Sigmoid colon (tissue), 6 donors: ENCODE measurements at regions not wholly inside any gene's neighbourhood (a gene's known extent, or its start where the extent isn't known, plus 50 kb on each side); places are given as distances from the start of the nearest gene placed in this dataset.
A peak's percentile ranks its signal among the peaks of the same experiment; 100 is the strongest.

Source experiments
- DNase-seq: peaks from one replicate; pipeline ENCODE4 v3.0.0-alpha.2; 2019
- H3K27ac ChIP-seq, 4 donors: fragments of 200-600 bp; sonication (generic); one replicate each; pipeline ENCODE4 v1.5.1; 2016 to 2019; ENCODE audit warnings: mild to moderate bottlenecking in 1 of 4
- H3K27me3 ChIP-seq, 3 donors: fragments of 200-600 bp; sonication (generic); one replicate each; pipeline ENCODE4 v1.5.1; 2019; ENCODE audit warnings: mild to moderate bottlenecking in 1 of 3
- H3K36me3 ChIP-seq, 4 donors: fragments of 200-600 bp; sonication (generic); one replicate each; pipeline ENCODE4 v1.5.1; 2016 to 2019
- H3K4me1 ChIP-seq, 4 donors: fragments of 200-600 bp; sonication (generic); one replicate each; pipeline ENCODE4 v1.5.1; 2017 to 2019
- H3K4me3 ChIP-seq, 4 donors: fragments of 200-600 bp; sonication (generic); one replicate each; pipeline ENCODE4 v1.5.1; 2017 to 2019; ENCODE audit warnings: mild to moderate bottlenecking in 2 of 4, moderate library complexity in 1 of 4
- H3K9me3 ChIP-seq, 4 donors: fragments of 200-600 bp in 3 of 4; sonication (generic) in 3 of 4; one replicate each; pipeline versions ENCODE4 v1.5.1 to v1.6.1; 2013 to 2019
- EP300 ChIP-seq, 4 donors: sonication (generic); formaldehyde crosslinking; IDR thresholded peaks; one replicate each; pipeline ENCODE4 v1.6.1; 2017; ENCODE audit warnings: antibody characterized with exemption in 4 of 4
- POLR2A ChIP-seq, 2 donors: fragments of 450-650 bp; IDR thresholded peaks; one replicate each; pipeline ENCODE4 v1.6.1; 2016; ENCODE audit warnings: antibody characterized with exemption in 2 of 2, mild to moderate bottlenecking in 2 of 2, moderate library complexity in 2 of 2
- POLR2AphosphoS5 ChIP-seq, 4 donors: sonication (generic); formaldehyde crosslinking; IDR thresholded peaks; one replicate each; pipeline ENCODE4 v1.6.1; 2017; ENCODE audit warnings: antibody characterized with exemption in 4 of 4
- WGBS, 2 donors: extraction: QIAGEN DNeasy Blood & Tissue Kit; methylation state at CpG; one replicate each; pipeline ENCODE4 v1.1.7; 2013; 5-methylcytosine and 5-hydroxymethylcytosine counted together
- intact Hi-C: fragments of 100-400 bp; cut with DNase I; formaldehyde crosslinking; loops from one replicate; pipeline ENCODE4 v1.15.1; 2023
- TF ChIP-seq, protein P1 (sequence below), 4 experiments: fragments of 450-650 bp in 3 of 4; fragments of 200-600 bp in 1 of 4; IDR thresholded peaks; one replicate each; pipeline ENCODE4 v1.5.1; 2016 to 2019; ENCODE audit warnings: antibody characterized with exemption in 4 of 4, mild to moderate bottlenecking in 3 of 4, moderate library complexity in 2 of 4
- donor health status: healthy with polysubstance abuse.
- donor health status: healthy.

DNA sequence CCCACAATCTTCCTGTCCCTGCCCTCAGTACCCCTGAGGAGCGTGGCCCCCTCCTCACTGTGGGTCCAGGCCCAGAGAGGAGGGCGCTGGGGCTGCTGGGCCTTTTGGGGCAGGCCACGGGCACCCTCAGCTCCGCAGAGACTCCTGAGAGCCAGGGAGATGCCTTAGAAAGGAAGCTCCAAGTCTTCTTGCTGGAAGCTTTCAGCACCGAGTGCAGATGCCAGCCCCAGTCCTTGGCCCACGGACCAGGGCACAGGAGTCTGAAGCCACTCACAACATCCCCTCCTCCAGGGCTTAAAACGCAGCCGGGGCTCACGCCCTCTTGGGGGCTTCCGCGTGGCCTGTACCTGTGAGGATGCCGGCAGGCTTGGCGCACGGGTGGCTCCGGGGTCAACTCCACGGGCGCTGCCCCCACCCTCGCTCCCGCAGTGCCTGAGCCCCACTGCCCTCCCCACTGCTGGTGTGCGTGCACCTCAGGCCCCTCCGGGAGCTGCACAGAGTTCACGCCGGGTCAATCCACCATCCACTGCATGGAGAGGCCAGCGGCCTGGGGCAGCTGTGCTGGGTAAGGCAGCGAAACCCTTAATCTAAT lies 72.1 kb upstream of the CTDP1 start:
- Histone ChIP-seq H3K4me3 (no peak overlapping the region), H3K4me1 (no peaks in the 10 kb centered on the region), H3K9me3 (no peaks in the 10 kb centered on the region), H3K27ac (no peak overlapping the region), H3K27me3 (no peaks in the 10 kb centered on the region), H3K36me3 (no peaks in the 10 kb centered on the region)
- TF ChIP-seq POLR2A (IDR thresholded peaks at IDR 0.05): no peak
- peak; percentile 43 for DNase-seq
- intact Hi-C loops: no loop called here
- WGBS, 2 donors: 82 to 89% methylated on average over 25 of the region's 25 CpGs

DNA sequence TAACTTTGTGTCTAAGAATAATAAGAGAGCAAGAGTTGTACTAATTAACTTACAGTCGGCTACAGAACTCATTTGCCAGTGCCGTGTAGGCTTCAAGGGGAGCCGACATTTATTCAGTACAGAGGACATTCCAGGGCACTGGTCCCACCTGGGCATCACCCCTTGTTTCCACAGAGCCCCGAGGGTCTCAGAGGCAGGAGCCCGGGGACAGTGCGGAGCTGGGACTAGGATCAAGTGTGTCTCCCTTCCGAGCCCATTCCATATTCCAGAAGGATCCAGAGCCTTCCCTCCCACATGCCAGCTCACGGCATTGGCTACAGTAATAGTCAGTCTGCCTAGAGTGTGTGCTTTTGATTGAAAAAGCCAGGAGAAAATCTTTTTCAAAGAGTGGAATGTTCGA lies 71.5 kb upstream of the CTDP1 start:
- peak; percentile 43 for DNase-seq
- 82 to 93% methylated on average over 9 of the region's 9 CpGs for WGBS, 2 donors
- no peak for TF ChIP-seq POLR2A (IDR thresholded peaks at IDR 0.05)
- no peak for TF ChIP-seq EP300 (IDR thresholded peaks at IDR 0.05)
- TF ChIP-seq, protein P1, sequence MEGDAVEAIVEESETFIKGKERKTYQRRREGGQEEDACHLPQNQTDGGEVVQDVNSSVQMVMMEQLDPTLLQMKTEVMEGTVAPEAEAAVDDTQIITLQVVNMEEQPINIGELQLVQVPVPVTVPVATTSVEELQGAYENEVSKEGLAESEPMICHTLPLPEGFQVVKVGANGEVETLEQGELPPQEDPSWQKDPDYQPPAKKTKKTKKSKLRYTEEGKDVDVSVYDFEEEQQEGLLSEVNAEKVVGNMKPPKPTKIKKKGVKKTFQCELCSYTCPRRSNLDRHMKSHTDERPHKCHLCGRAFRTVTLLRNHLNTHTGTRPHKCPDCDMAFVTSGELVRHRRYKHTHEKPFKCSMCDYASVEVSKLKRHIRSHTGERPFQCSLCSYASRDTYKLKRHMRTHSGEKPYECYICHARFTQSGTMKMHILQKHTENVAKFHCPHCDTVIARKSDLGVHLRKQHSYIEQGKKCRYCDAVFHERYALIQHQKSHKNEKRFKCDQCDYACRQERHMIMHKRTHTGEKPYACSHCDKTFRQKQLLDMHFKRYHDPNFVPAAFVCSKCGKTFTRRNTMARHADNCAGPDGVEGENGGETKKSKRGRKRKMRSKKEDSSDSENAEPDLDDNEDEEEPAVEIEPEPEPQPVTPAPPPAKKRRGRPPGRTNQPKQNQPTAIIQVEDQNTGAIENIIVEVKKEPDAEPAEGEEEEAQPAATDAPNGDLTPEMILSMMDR (IDR thresholded peaks at IDR 0.05): no peak
- no peak for TF ChIP-seq POLR2AphosphoS5 (IDR thresholded peaks at IDR 0.05)
- intact Hi-C loops: no loop called here
- H3K4me1 ChIP-seq: no peaks in the 10 kb centered on the region
- no peak overlapping the region for H3K27ac ChIP-seq
- H3K27me3 ChIP-seq: no peaks in the 10 kb centered on the region
- no peaks in the 10 kb centered on the region for H3K9me3 ChIP-seq
- no peak overlapping the region for H3K4me3 ChIP-seq
- H3K36me3 ChIP-seq: no peaks in the 10 kb centered on the region

DNA sequence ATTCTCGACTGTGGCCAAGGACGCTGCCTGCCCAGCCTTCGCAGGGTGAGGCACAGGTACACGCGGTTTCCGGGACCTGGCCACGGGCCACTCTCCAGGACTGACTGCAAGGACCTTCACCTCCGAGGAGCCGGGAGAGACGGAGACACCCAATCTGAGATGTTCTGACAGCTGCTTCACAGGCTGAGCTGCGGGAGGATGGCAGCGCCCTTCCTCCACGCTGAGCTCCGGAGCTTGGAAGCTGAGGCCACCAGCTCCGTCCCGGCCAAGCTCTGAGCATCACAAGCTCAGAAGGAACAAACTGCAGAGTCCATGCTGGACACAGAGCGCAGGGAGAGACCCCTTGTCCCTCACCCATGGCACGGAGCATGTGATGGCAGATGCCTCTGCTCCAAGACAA lies 71.1 kb upstream of the CTDP1 start:
- Histone ChIP-seq H3K36me3 (no peaks in the 10 kb centered on the region), H3K27me3 (no peaks in the 10 kb centered on the region), H3K9me3 (no peaks in the 10 kb centered on the region), H3K4me1 (no peaks in the 10 kb centered on the region), H3K4me3 (no peak overlapping the region), H3K27ac (no peak overlapping the region)
- peak; percentile 61 for DNase-seq
- no peak for TF ChIP-seq POLR2AphosphoS5 (IDR thresholded peaks at IDR 0.05)
- no peak for TF ChIP-seq EP300 (IDR thresholded peaks at IDR 0.05)
- no peak for TF ChIP-seq POLR2A (IDR thresholded peaks at IDR 0.05)
- TF ChIP-seq, protein P1 (IDR thresholded peaks at IDR 0.05): no peak
- WGBS, 2 donors: 75 to 84% methylated on average over 18 of the region's 18 CpGs
- intact Hi-C loops: no loop called here

DNA sequence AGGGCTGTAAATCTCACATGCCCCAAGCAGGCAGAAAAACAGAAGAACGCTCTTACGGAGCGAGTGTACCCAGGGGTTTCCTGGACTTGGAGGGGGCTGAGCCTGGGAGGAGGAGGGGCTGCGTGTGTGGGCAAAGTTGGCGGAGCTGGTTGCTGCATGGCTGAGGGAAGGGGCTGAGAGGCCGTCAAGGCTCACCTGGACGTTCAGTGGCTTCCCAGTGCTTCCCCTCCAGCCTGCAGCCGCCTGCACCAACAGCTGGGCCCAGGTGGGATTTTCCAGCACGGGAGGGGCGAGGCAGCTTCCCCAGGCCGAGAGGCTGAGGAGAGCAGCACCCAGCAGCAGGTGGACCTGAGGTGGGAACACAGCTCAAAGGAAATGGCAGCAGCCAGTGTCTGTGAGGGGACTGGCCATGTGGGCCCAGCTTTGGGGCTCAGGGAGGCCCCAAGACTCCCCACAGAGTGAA lies 70.6 kb upstream of the CTDP1 start:
- H3K9me3 ChIP-seq: no peaks in the 10 kb centered on the region
- 48 to 55% methylated on average over 11 of the region's 11 CpGs for WGBS, 2 donors
- no peaks in the 10 kb centered on the region for H3K36me3 ChIP-seq
- TF ChIP-seq POLR2A (IDR thresholded peaks at IDR 0.05): no peak
- TF ChIP-seq, protein P1 (IDR thresholded peaks at IDR 0.05): no peak
- no peak for TF ChIP-seq POLR2AphosphoS5 (IDR thresholded peaks at IDR 0.05)
- no peak for TF ChIP-seq EP300 (IDR thresholded peaks at IDR 0.05)
- intact Hi-C loops: no loop called here
- peak; percentile 40 for DNase-seq
- no peak overlapping the region for H3K4me3 ChIP-seq
- no peaks in the 10 kb centered on the region for H3K27me3 ChIP-seq
- no peak overlapping the region for H3K27ac ChIP-seq
- no peaks in the 10 kb centered on the region for H3K4me1 ChIP-seq

DNA sequence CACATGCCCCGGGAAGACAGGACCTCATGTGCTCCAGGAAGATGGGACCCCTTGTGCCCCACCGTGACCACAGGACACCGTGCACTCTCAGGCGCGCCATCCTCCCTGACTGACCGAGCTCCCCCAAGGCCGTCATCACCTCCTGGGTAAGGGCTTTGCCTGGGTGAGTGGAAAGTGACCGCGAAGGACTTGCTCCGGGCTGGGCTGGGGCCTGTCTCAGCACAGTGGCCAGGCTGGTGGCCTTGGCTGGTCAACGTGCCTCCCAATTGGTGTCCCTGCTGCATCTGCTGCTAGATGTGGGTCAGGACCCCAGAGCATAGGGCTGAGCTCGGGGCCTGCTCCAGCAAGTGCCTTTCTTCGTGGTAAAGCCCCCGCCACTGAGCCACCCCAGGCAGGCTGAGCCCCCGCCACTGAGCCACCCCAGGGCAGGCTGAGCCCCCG lies 69.7 kb upstream of the CTDP1 start:
- DNase-seq: peak; percentile 48

More for the DNA sequence above, 69.7 kb upstream of the CTDP1 start:
- Histone ChIP-seq H3K27ac (no peak overlapping the region), H3K9me3 (no peaks in the 10 kb centered on the region), H3K4me1 (no peaks in the 10 kb centered on the region), H3K4me3 (no peak overlapping the region), H3K27me3 (peaks cover 0 to 5% (median 0%) of the 10 kb centered on the region in 3 donors), H3K36me3 (no peaks in the 10 kb centered on the region)
- intact Hi-C loops: no loop called here
- TF ChIP-seq, protein P1 (IDR thresholded peaks at IDR 0.05): no peak
- no peak for TF ChIP-seq EP300 (IDR thresholded peaks at IDR 0.05)
- no peak for TF ChIP-seq POLR2AphosphoS5 (IDR thresholded peaks at IDR 0.05)
- no peak for TF ChIP-seq POLR2A (IDR thresholded peaks at IDR 0.05)
- 86 to 90% methylated on average over 16 of the region's 16 CpGs for WGBS, 2 donors
